ENCODE measurements at regions not wholly inside any gene's neighbourhood (a gene's known extent, or its start where the extent isn't known, plus 50 kb on each side); places are given as distances from the start of the nearest gene placed in this dataset.

- no peak for TF ChIP-seq POLR2AphosphoS5 (IDR thresholded peaks at IDR 0.05; ENCODE audit: low read depth, low read length)
- TF ChIP-seq TAF1 (IDR thresholded peaks at IDR 0.05; ENCODE audit: borderline replicate concordance, low read depth, low read length): no peak
- no peak for TF ChIP-seq POLR2A (IDR thresholded peaks at IDR 0.05; ENCODE audit: low read depth, low read length)
These were observed 160.1 kb downstream of the OR4M2 start for GRCh38 chr15:22240403-22240802.

All from GM12892 (cell line).